Fibroblast of lung (primary cell): ENCODE measurements at regions not wholly inside any gene's neighbourhood (a gene's known extent, or its start where the extent isn't known, plus 50 kb on each side); places are given as distances from the start of the nearest gene placed in this dataset.

Experiments
- DNase-seq, 2 donors: peaks; one replicate each; pipeline versions ENCODE4 v3.0.0 to v3.0.0-alpha.2; 2010; ENCODE audit warnings: low read depth in 2 of 2
- H2AFZ ChIP-seq: 2 replicates; pipeline ENCODE4 v1.5.1; 2012; ENCODE audit warnings: low read length, control low read depth, inconsistent platforms
- H3K27ac ChIP-seq: 2 replicates; pipeline ENCODE4 v1.5.1; 2011; ENCODE audit warnings: low read length, control low read depth; ENCODE audit not compliant: insufficient read depth
- H3K27me3 ChIP-seq: 2 replicates; pipeline ENCODE4 v1.5.1; 2011; ENCODE audit warnings: mild to moderate bottlenecking, low read length; ENCODE audit not compliant: control insufficient read depth, insufficient read depth
- H3K36me3 ChIP-seq: 2 replicates; pipeline ENCODE4 v1.5.1; 2011; ENCODE audit warnings: low read length; ENCODE audit not compliant: control insufficient read depth, insufficient read depth
- H3K4me1 ChIP-seq: 2 replicates; pipeline ENCODE4 v1.5.1; 2011; ENCODE audit warnings: low read length; ENCODE audit not compliant: control insufficient read depth, insufficient read depth; ENCODE audit errors: extremely low read depth
- H3K4me2 ChIP-seq: 2 replicates; pipeline ENCODE4 v1.5.1; 2011; ENCODE audit warnings: low read length, control low read depth; ENCODE audit not compliant: insufficient read depth; ENCODE audit errors: extremely low read depth
- H3K4me3 ChIP-seq, 4 experiments: fragments of 200-600 bp in 1 of 4; sonication (generic) in 1 of 4; replicated peaks in 1 of 4; 2 replicates each; pipeline ENCODE4 v1.5.1; 2011 to 2016; ENCODE audit warnings: low read length in 4 of 4, low read depth in 3 of 4, mild to moderate bottlenecking in 3 of 4, control low read depth in 2 of 4, inconsistent platforms in 1 of 4, mixed read lengths in 1 of 4; ENCODE audit not compliant: insufficient read depth in 1 of 4; ENCODE audit errors: control extremely low read depth in 1 of 4
- H3K79me2 ChIP-seq: 2 replicates; pipeline ENCODE4 v1.5.1; 2012; ENCODE audit warnings: mild to moderate bottlenecking, low read length, inconsistent platforms; ENCODE audit not compliant: control insufficient read depth, insufficient read depth
- H3K9ac ChIP-seq: 2 replicates; pipeline ENCODE4 v1.5.1; 2011; ENCODE audit warnings: mild to moderate bottlenecking, low read length, control low read depth; ENCODE audit not compliant: insufficient read depth
- H3K9me3 ChIP-seq: 2 replicates; pipeline ENCODE4 v1.5.1; 2012; ENCODE audit warnings: low read depth, low read length; ENCODE audit not compliant: control insufficient read depth, insufficient read depth
- H4K20me1 ChIP-seq: 2 replicates; pipeline ENCODE4 v1.5.1; 2011; ENCODE audit warnings: low read length; ENCODE audit not compliant: control insufficient read depth, insufficient read depth; ENCODE audit errors: extremely low read depth
- CTCF ChIP-seq, 2 donors: IDR thresholded peaks in 1 of 2; conservative IDR thresholded peaks in 1 of 2; 1 replicate in 1 of 2; 2 replicates in 1 of 2; pipeline ENCODE4 v1.5.1; 2011 to 2012; ENCODE audit warnings: low read length in 2 of 2, control low read depth in 1 of 2, inconsistent platforms in 1 of 2, low read depth in 1 of 2, mild to moderate bottlenecking in 1 of 2
- EZH2 ChIP-seq: IDR thresholded peaks from 2 replicates; pipeline ENCODE4 v1.5.1; 2012; ENCODE audit warnings: low read length, control low read depth, mild to moderate bottlenecking; ENCODE audit errors: missing control alignments

- H2AFZ ChIP-seq, result no peak overlapping the region
- H4K20me1 ChIP-seq, result no peaks in the 10 kb centered on the region
- H3K9me3 ChIP-seq, result no peaks in the 10 kb centered on the region
- DNase-seq, result peak in 1 of 2 donors; percentile 58
- no peak overlapping the region for H3K9ac ChIP-seq
- H3K4me3 ChIP-seq, result no peak overlapping the region
- no peaks in the 10 kb centered on the region for H3K36me3 ChIP-seq
- no peaks in the 10 kb centered on the region for H3K27me3 ChIP-seq
- TF ChIP-seq CTCF (conservative IDR thresholded peaks at IDR 0.05 in 1 of 2, IDR thresholded peaks at IDR 0.05 in 1 of 2; ENCODE audit: low read depth in 1 of 2, low read length in 2 of 2) (no peak), EZH2 (no peak)
- no peaks in the 10 kb centered on the region for H3K4me1 ChIP-seq
- H3K27ac ChIP-seq, result no peak overlapping the region
- H3K4me2 ChIP-seq, result no peak overlapping the region
- H3K79me2 ChIP-seq, result no peaks in the 10 kb centered on the region
Observed at GRCh38 chr13:80755910-80756309, 415.0 kb upstream of the SPRY2 start.

- no peaks in the 10 kb centered on the region for H3K4me1 ChIP-seq
- DNase-seq, result no peak
- H3K4me2 ChIP-seq, result no peak overlapping the region
- no peak overlapping the region for H3K27ac ChIP-seq
- H2AFZ ChIP-seq, result no peak overlapping the region
- no peaks in the 10 kb centered on the region for H3K27me3 ChIP-seq
- H4K20me1 ChIP-seq, result no peaks in the 10 kb centered on the region
- no peak overlapping the region for H3K4me3 ChIP-seq
- no peaks in the 10 kb centered on the region for H3K36me3 ChIP-seq
- H3K9ac ChIP-seq, result no peak overlapping the region
- no peaks in the 10 kb centered on the region for H3K9me3 ChIP-seq
- H3K79me2 ChIP-seq, result no peaks in the 10 kb centered on the region
- TF ChIP-seq EZH2 (no peak), CTCF (conservative IDR thresholded peaks at IDR 0.05 in 1 of 2, IDR thresholded peaks at IDR 0.05 in 1 of 2; ENCODE audit: low read depth in 1 of 2, low read length in 2 of 2) (no peak)
Observed at GRCh38 chr13:80754441-80754840, 413.5 kb upstream of the SPRY2 start.

DNA sequence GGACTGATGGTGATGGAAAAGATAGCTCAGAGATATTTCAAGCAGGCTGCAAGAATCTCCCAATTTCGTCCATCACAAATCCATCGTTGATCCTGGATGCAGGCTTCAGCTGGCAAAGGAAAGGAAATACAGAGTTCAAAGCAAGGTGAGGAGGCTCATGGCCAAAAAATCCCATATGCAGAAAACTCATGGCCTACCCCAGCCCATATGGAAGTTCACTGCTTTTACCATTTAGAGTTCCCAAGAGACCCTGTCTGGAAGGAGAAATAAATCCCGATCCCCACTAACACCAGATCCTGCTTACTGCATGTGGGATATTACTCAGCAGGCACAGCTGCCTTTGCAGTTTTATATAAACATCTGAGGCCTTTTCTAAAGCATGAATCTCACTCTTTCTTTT is 412.9 kb upstream of the SPRY2 start:
- no peak for TF ChIP-seq EZH2
- Histone ChIP-seq H3K36me3 (no peaks in the 10 kb centered on the region), H3K4me2 (no peak overlapping the region), H3K79me2 (no peaks in the 10 kb centered on the region), H4K20me1 (no peaks in the 10 kb centered on the region), H3K9ac (no peak overlapping the region), H3K27ac (no peak overlapping the region), H2AFZ (no peak overlapping the region), H3K4me1 (no peaks in the 10 kb centered on the region), H3K4me3 (no peak overlapping the region), H3K27me3 (no peaks in the 10 kb centered on the region), H3K9me3 (no peaks in the 10 kb centered on the region)
- DNase-seq, result peak in 1 of 2 donors; percentile 77

GRCh38 chr13:80751854-80752253 is 410.9 kb upstream of the SPRY2 start:
- no peaks in the 10 kb centered on the region for H3K79me2 ChIP-seq
- no peak for DNase-seq
- no peak overlapping the region for H2AFZ ChIP-seq
- H3K27me3 ChIP-seq, result no peaks in the 10 kb centered on the region
- H3K4me1 ChIP-seq, result no peaks in the 10 kb centered on the region
- no peak overlapping the region for H3K4me2 ChIP-seq
- TF ChIP-seq CTCF (conservative IDR thresholded peaks at IDR 0.05 in 1 of 2, IDR thresholded peaks at IDR 0.05 in 1 of 2; ENCODE audit: low read depth in 1 of 2, low read length in 2 of 2) (no peak), EZH2 (no peak)
- no peak overlapping the region for H3K4me3 ChIP-seq
- no peak overlapping the region for H3K27ac ChIP-seq
- H3K9ac ChIP-seq, result no peak overlapping the region
- H3K36me3 ChIP-seq, result no peaks in the 10 kb centered on the region
- no peaks in the 10 kb centered on the region for H3K9me3 ChIP-seq
- H4K20me1 ChIP-seq, result no peaks in the 10 kb centered on the region
